Heart right ventricle (tissue), 16 donors: ENCODE measurements at regions not wholly inside any gene's neighbourhood (a gene's known extent, or its start where the extent isn't known, plus 50 kb on each side); places are given as distances from the start of the nearest gene placed in this dataset.
"Not testable (repeated sequence)": the region's sequence is repeated elsewhere in the genome, so short reads cannot be mapped to it uniquely, and the experiment has no call there.

ENCODE experiments used
- ATAC-seq, 8 donors: fragments of 200-7000 bp; cut with Tn5 transposase; one replicate each; pipeline ENCODE4 v1.9.1; 2020; ENCODE audit warnings: mild to moderate bottlenecking in 8 of 8, moderate library complexity in 8 of 8, moderate number of reproducible peaks in 1 of 8
- DNase-seq, 2 donors: peaks; one replicate each; pipeline ENCODE4 v3.0.0-alpha.2; 2020
- H3K27ac ChIP-seq, 10 donors: fragments of 200-600 bp; sonication (generic) in 2 of 10; one replicate each; pipeline versions ENCODE4 v1.5.0 to v1.8.0; 2020 to 2022; ENCODE audit warnings: mild to moderate bottlenecking in 3 of 10
- H3K27me3 ChIP-seq, 7 donors: fragments of 200-600 bp; one replicate each; pipeline ENCODE4 v1.8.0; 2021 to 2022; ENCODE audit warnings: mild to moderate bottlenecking in 2 of 7
- H3K36me3 ChIP-seq, 9 donors: fragments of 200-600 bp; sonication (generic) in 1 of 9; one replicate each; pipeline versions ENCODE4 v1.5.0 to v1.8.0; 2020 to 2022; ENCODE audit warnings: mild to moderate bottlenecking in 2 of 9
- H3K4me1 ChIP-seq, 9 donors: fragments of 200-600 bp; sonication (generic) in 1 of 9; one replicate each; pipeline versions ENCODE4 v1.5.0 to v1.8.0; 2020 to 2022; ENCODE audit warnings: mild to moderate bottlenecking in 4 of 9
- H3K4me3 ChIP-seq, 10 donors: fragments of 200-600 bp; sonication (generic) in 2 of 10; one replicate each; pipeline versions ENCODE4 v1.5.0 to v1.8.0; 2020 to 2022; ENCODE audit warnings: mild to moderate bottlenecking in 7 of 10, moderate library complexity in 2 of 10
- H3K9me3 ChIP-seq, 11 donors: fragments of 200-600 bp in 10 of 11; sonication (generic) in 2 of 11; one replicate each; pipeline versions ENCODE4 v1.5.0 to v1.8.0; 2013 to 2022; ENCODE audit warnings: mild to moderate bottlenecking in 2 of 11, control low read depth in 1 of 11, moderate library complexity in 1 of 11
- CTCF ChIP-seq, 9 donors: fragments of 200-600 bp; sonication (generic) in 2 of 9; IDR thresholded peaks; one replicate each; pipeline versions ENCODE4 v1.5.0 to v1.8.0; 2021 to 2022; ENCODE audit warnings: antibody characterized with exemption in 9 of 9, mild to moderate bottlenecking in 5 of 9, moderate library complexity in 1 of 9
- WGBS, 2 donors: extraction: QIAGEN DNeasy Blood & Tissue Kit; methylation state at CpG; one replicate each; pipeline ENCODE4 v1.1.7; 2013; ENCODE audit warnings: inconsistent platforms in 1 of 2; 5-methylcytosine and 5-hydroxymethylcytosine counted together
- intact Hi-C, 10 donors: fragments of 100-400 bp; cut with DNase I; formaldehyde crosslinking; loops; one replicate each; pipeline versions ENCODE4 v1.11.1 to v1.14.2; 2022
- donor health status: Arrhythmogenic right ventricular cardiomyopathy.
- donor health status: ischemic (EF 13 %, LVEDD 7.1; RV severe dilation, severe dysfunction).
- donor health status: healthy with polysubstance abuse.
- donor health status: DM: no; HTN: yes; CAD: no.
- donor health status: DM: no; HTN: no; CAD: no.
- donor health status: ischemic (EF 25% LVEDD 6.9; RV normal size, moderate dysfunction).
- donor health status: ischemic (EF 25% LVEDD 5.7; RV mildly dilated, moderate dysfunction).
- donor health status: healthy.
- donor health status: DM: yes; HTN: yes; CAD: no.
- donor health status: Ischemic cardiomyopathy.
- donor health status: ischemic (EF 35%, LVEDD 5.7; RV mildly dilated, moderate dysfunction).
- donor health status: nonischemic (EF 11% LVEDD 7.7; RV severe dilation, severe dysfunction).
- donor health status: DM: yes; HTN: yes; CAD: no.
- donor health status: PGD.
- donor health status: ischemic (EF 29% LVEDD 5.4; RV normal size, mild dysfunction).
- donor health status: nonischemic (EF 23%, LVEDD 6.1; RV moderate dilation, normal function).

- H3K27me3 ChIP-seq: no peaks in the 10 kb centered on the region
- intact Hi-C loops: no loop called here
- H3K9me3 ChIP-seq: peaks cover 0 to 7% (median 0%) of the 10 kb centered on the region in 11 donors
- H3K27ac ChIP-seq: no peak overlapping the region
- no peak for TF ChIP-seq CTCF (IDR thresholded peaks at IDR 0.05)
- no peak overlapping the region for H3K4me3 ChIP-seq
- no peaks in the 10 kb centered on the region for H3K4me1 ChIP-seq
- ATAC-seq: no peak
- no peak for DNase-seq
- H3K36me3 ChIP-seq: no peaks in the 10 kb centered on the region
Observed at GRCh38 chr16:52298769-52299168, 248.2 kb downstream of the TOX3 start.

GRCh38 chr16:52296706-52297315, 250.1 kb downstream of the TOX3 start:
- H3K4me1 ChIP-seq, H3K36me3 ChIP-seq, H3K9me3 ChIP-seq, H3K27me3 ChIP-seq, intact Hi-C loops, H3K4me3 ChIP-seq, ATAC-seq, DNase-seq, H3K27ac ChIP-seq: not testable (repeated sequence)
- 64 to 77% methylated on average over 4 of the region's 4 CpGs for WGBS, 2 donors

- no peak overlapping the region for H3K27ac ChIP-seq
- 67 to 72% methylated on average over 2 of the region's 2 CpGs for WGBS, 2 donors
- no peak for TF ChIP-seq CTCF (IDR thresholded peaks at IDR 0.05)
- peaks cover 0 to 7% (median 0%) of the 10 kb centered on the region in 11 donors for H3K9me3 ChIP-seq
- no peaks in the 10 kb centered on the region for H3K27me3 ChIP-seq
- no peaks in the 10 kb centered on the region for H3K36me3 ChIP-seq
- ATAC-seq (no peak), DNase-seq (no peak)
- H3K4me3 ChIP-seq: no peak overlapping the region
- intact Hi-C loops: no loop called here
- no peaks in the 10 kb centered on the region for H3K4me1 ChIP-seq
Observed at GRCh38 chr16:52296076-52296475, 250.9 kb downstream of the TOX3 start.

- intact Hi-C loops: no loop called here
- H3K36me3 ChIP-seq: no peaks in the 10 kb centered on the region
- no peaks in the 10 kb centered on the region for H3K4me1 ChIP-seq
- no peak for TF ChIP-seq CTCF (IDR thresholded peaks at IDR 0.05)
- H3K27ac ChIP-seq: no peak overlapping the region
- ATAC-seq: no peak
- H3K9me3 ChIP-seq: peaks cover 0 to 7% (median 0%) of the 10 kb centered on the region in 11 donors
- 69 to 76% methylated on average over 3 of the region's 3 CpGs for WGBS, 2 donors
- H3K27me3 ChIP-seq: no peaks in the 10 kb centered on the region
- no peak overlapping the region for H3K4me3 ChIP-seq
- DNase-seq: no peak
Observed at GRCh38 chr16:52294660-52295059, 252.3 kb downstream of the TOX3 start.

GRCh38 chr16:52293204-52293603, 253.7 kb downstream of the TOX3 start:
- Histone ChIP-seq H3K9me3 (no peaks in the 10 kb centered on the region), H3K36me3 (no peaks in the 10 kb centered on the region), H3K4me1 (no peaks in the 10 kb centered on the region), H3K4me3 (no peak overlapping the region), H3K27me3 (no peaks in the 10 kb centered on the region), H3K27ac (no peak overlapping the region)
- 42 to 47% methylated on average over 2 of the region's 2 CpGs for WGBS, 2 donors
- DNase-seq: no peak
- peak in 1 of 8 donors; percentile 52 for ATAC-seq
- no peak for TF ChIP-seq CTCF (IDR thresholded peaks at IDR 0.05)
- intact Hi-C loops: no loop called here
